Duodenal mucosa (tissue), 2 donors: ENCODE measurements at regions not wholly inside any gene's neighbourhood (a gene's known extent, or its start where the extent isn't known, plus 50 kb on each side); places are given as distances from the start of the nearest gene placed in this dataset.
"Not testable (repeated sequence)": the region's sequence is repeated elsewhere in the genome, so short reads cannot be mapped to it uniquely, and the experiment has no call there.

Source experiments
- H3K27ac ChIP-seq: one replicate; pipeline ENCODE4 v1.7.0; 2013; ENCODE audit warnings: low read depth, low read length
- H3K27me3 ChIP-seq, 2 donors: one replicate each; pipeline ENCODE4 v1.7.0; 2013; ENCODE audit warnings: low read length in 2 of 2, control low read depth in 1 of 2; ENCODE audit not compliant: insufficient read depth in 2 of 2, control insufficient read depth in 1 of 2
- H3K36me3 ChIP-seq, 2 donors: one replicate each; pipeline ENCODE4 v1.7.0; 2013; ENCODE audit warnings: low read length in 2 of 2, control low read depth in 1 of 2; ENCODE audit not compliant: insufficient read depth in 2 of 2, control insufficient read depth in 1 of 2
- H3K4me1 ChIP-seq, 2 donors: one replicate each; pipeline ENCODE4 v1.7.0; 2013; ENCODE audit warnings: low read length in 2 of 2, control low read depth in 1 of 2; ENCODE audit not compliant: insufficient read depth in 2 of 2, control insufficient read depth in 1 of 2
- H3K4me3 ChIP-seq, 2 donors: one replicate each; pipeline ENCODE4 v1.7.0; 2013; ENCODE audit warnings: low read length in 2 of 2, low read depth in 1 of 2
- H3K9ac ChIP-seq, 2 donors: one replicate each; pipeline ENCODE4 v1.7.0; 2013; ENCODE audit warnings: low read length in 2 of 2, low read depth in 1 of 2
- H3K9me3 ChIP-seq, 2 donors: one replicate each; pipeline ENCODE4 v1.7.0; 2013; ENCODE audit warnings: low read length in 2 of 2, control low read depth in 1 of 2; ENCODE audit not compliant: control insufficient read depth in 1 of 2

GRCh38 chr2:234364661-234365060 lies 132.2 kb downstream of the ARL4C start:
- no peaks in the 10 kb centered on the region for H3K36me3 ChIP-seq

GRCh38 chr2:234363647-234364294 lies 133.1 kb downstream of the ARL4C start:
- no peak overlapping the region for H3K4me3 ChIP-seq
- H3K27me3 ChIP-seq, result no peaks in the 10 kb centered on the region
- no peaks in the 10 kb centered on the region for H3K36me3 ChIP-seq
- H3K9ac ChIP-seq, result no peak overlapping the region
- no peaks in the 10 kb centered on the region for H3K9me3 ChIP-seq
- peaks cover 0 to 5% of the 10 kb centered on the region in 2 donors for H3K4me1 ChIP-seq
- no peak overlapping the region for H3K27ac ChIP-seq

More at GRCh38 chr2:234364661-234365060, 132.2 kb downstream of the ARL4C start:
- Histone ChIP-seq H3K27ac (no peak overlapping the region), H3K27me3 (no peaks in the 10 kb centered on the region), H3K9me3 (no peaks in the 10 kb centered on the region), H3K4me1 (peaks cover 0 to 5% of the 10 kb centered on the region in 2 donors), H3K9ac (no peak overlapping the region), H3K4me3 (no peak overlapping the region)

GRCh38 chr2:234363011-234363487 lies 133.8 kb downstream of the ARL4C start:
- no peak overlapping the region for H3K27ac ChIP-seq
- H3K27me3 ChIP-seq, result no peaks in the 10 kb centered on the region
- H3K9ac ChIP-seq, result no peak overlapping the region
- no peak overlapping the region for H3K4me3 ChIP-seq
- H3K36me3 ChIP-seq, result no peaks in the 10 kb centered on the region
- H3K4me1 ChIP-seq, result peaks cover 0 to under 1% of the 10 kb centered on the region in 2 donors
- no peaks in the 10 kb centered on the region for H3K9me3 ChIP-seq

GRCh38 chr2:234360313-234360975 lies 136.4 kb downstream of the ARL4C start:
- H3K36me3 ChIP-seq, H3K4me1 ChIP-seq, H3K27ac ChIP-seq, H3K9ac ChIP-seq, H3K4me3 ChIP-seq, H3K27me3 ChIP-seq, H3K9me3 ChIP-seq: not testable (repeated sequence)

GRCh38 chr2:234357666-234358065 lies 139.2 kb downstream of the ARL4C start:
- Histone ChIP-seq H3K9ac (no peak overlapping the region), H3K27ac (no peak overlapping the region), H3K27me3 (peaks cover 0 to 4% of the 10 kb centered on the region in 2 donors), H3K36me3 (no peaks in the 10 kb centered on the region), H3K4me3 (no peak overlapping the region), H3K9me3 (peaks cover 0 to 6% of the 10 kb centered on the region in 2 donors), H3K4me1 (no peaks in the 10 kb centered on the region)

- H3K4me3 ChIP-seq, result no peak overlapping the region
- H3K27ac ChIP-seq, result no peak overlapping the region
- H3K9ac ChIP-seq, result no peak overlapping the region
- no peaks in the 10 kb centered on the region for H3K4me1 ChIP-seq
- peaks cover 0 to 4% of the 10 kb centered on the region in 2 donors for H3K27me3 ChIP-seq
- peaks cover 2 to 6% of the 10 kb centered on the region in 2 donors for H3K9me3 ChIP-seq
- no peaks in the 10 kb centered on the region for H3K36me3 ChIP-seq
Measured at GRCh38 chr2:234355808-234356365, 141.0 kb downstream of the ARL4C start.

- H3K9me3 ChIP-seq, result peaks cover 2 to 6% of the 10 kb centered on the region in 2 donors
- H3K27ac ChIP-seq, result no peak overlapping the region
- peaks cover 0 to 4% of the 10 kb centered on the region in 2 donors for H3K27me3 ChIP-seq
- no peaks in the 10 kb centered on the region for H3K4me1 ChIP-seq
- H3K9ac ChIP-seq, result no peak overlapping the region
- H3K4me3 ChIP-seq, result no peak overlapping the region
- no peaks in the 10 kb centered on the region for H3K36me3 ChIP-seq
Measured at GRCh38 chr2:234355021-234355720, 141.7 kb downstream of the ARL4C start.

GRCh38 chr2:234352270-234352669 lies 144.6 kb downstream of the ARL4C start:
- Histone ChIP-seq H3K4me1 (no peaks in the 10 kb centered on the region), H3K27ac (no peak overlapping the region), H3K27me3 (peaks cover 0 to 4% of the 10 kb centered on the region in 2 donors), H3K36me3 (no peaks in the 10 kb centered on the region), H3K9me3 (peaks cover 2 to 6% of the 10 kb centered on the region in 2 donors), H3K4me3 (no peak overlapping the region), H3K9ac (no peak overlapping the region)

GRCh38 chr2:234351866-234352265 lies 145.0 kb downstream of the ARL4C start:
- not testable (repeated sequence) for H3K27ac ChIP-seq, H3K36me3 ChIP-seq, H3K27me3 ChIP-seq, H3K4me3 ChIP-seq, H3K9ac ChIP-seq, H3K9me3 ChIP-seq, H3K4me1 ChIP-seq

GRCh38 chr2:234348081-234348480 lies 148.8 kb downstream of the ARL4C start:
- no peaks in the 10 kb centered on the region for H3K36me3 ChIP-seq
- H3K27me3 ChIP-seq, result no peaks in the 10 kb centered on the region
- H3K4me1 ChIP-seq, result no peaks in the 10 kb centered on the region
- peaks cover 2 to 4% of the 10 kb centered on the region in 2 donors for H3K9me3 ChIP-seq
- no peak overlapping the region for H3K9ac ChIP-seq
- H3K4me3 ChIP-seq, result no peak overlapping the region
- no peak overlapping the region for H3K27ac ChIP-seq
